IMR-90 (cell line): ENCODE measurements at regions not wholly inside any gene's neighbourhood (a gene's known extent, or its start where the extent isn't known, plus 50 kb on each side); places are given as distances from the start of the nearest gene placed in this dataset.

Source experiments
- FOS ChIP-seq: fragments of 150-350 bp; IDR thresholded peaks from 2 replicates; pipeline ENCODE4 v1.6.1; 2016; ENCODE audit warnings: low read depth, low read length
- TF ChIP-seq, protein P1 (sequence below): conservative IDR thresholded peaks from 2 replicates; pipeline ENCODE4 v1.5.1; 2012; ENCODE audit warnings: mild to moderate bottlenecking, low read depth, low read length, improper control_type of control experiment

DNA sequence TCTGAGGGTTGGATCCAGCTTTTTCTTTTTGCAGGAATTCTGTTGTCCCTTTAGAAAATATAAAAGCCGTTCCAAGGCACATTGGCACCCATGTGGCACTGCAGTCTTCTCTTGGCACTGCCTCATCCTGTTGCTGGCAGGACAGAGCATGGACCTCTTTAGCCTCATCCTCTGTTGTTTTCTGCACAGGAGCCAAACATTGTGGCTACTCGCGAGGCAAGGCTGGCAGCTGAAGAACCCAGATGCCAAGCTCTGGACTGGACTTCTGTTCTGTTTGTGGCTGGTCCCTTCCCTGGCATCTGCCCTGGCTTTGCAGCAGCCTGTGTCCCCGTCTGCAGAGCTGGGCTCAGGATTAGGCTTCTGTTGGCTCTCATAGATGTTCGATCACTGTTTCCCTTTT is 224.7 kb upstream of the TBC1D5 start:
- TF ChIP-seq, protein P1, sequence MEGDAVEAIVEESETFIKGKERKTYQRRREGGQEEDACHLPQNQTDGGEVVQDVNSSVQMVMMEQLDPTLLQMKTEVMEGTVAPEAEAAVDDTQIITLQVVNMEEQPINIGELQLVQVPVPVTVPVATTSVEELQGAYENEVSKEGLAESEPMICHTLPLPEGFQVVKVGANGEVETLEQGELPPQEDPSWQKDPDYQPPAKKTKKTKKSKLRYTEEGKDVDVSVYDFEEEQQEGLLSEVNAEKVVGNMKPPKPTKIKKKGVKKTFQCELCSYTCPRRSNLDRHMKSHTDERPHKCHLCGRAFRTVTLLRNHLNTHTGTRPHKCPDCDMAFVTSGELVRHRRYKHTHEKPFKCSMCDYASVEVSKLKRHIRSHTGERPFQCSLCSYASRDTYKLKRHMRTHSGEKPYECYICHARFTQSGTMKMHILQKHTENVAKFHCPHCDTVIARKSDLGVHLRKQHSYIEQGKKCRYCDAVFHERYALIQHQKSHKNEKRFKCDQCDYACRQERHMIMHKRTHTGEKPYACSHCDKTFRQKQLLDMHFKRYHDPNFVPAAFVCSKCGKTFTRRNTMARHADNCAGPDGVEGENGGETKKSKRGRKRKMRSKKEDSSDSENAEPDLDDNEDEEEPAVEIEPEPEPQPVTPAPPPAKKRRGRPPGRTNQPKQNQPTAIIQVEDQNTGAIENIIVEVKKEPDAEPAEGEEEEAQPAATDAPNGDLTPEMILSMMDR = no peak
- no peak for TF ChIP-seq FOS
